GM12891 (cell line): ENCODE measurements at regions not wholly inside any gene's neighbourhood (a gene's known extent, or its start where the extent isn't known, plus 50 kb on each side); places are given as distances from the start of the nearest gene placed in this dataset.

Source experiments
- PAX5 ChIP-seq: IDR thresholded peaks from 2 replicates; pipeline ENCODE4 v1.6.1; 2011; ENCODE audit warnings: low read length, moderate library complexity, mild to moderate bottlenecking; ENCODE audit not compliant: insufficient read depth, severe bottlenecking
- POLR2A ChIP-seq: IDR thresholded peaks from 2 replicates; pipeline ENCODE4 v1.6.1; 2011; ENCODE audit warnings: low read depth, low read length, control low read depth
- POLR2AphosphoS5 ChIP-seq: IDR thresholded peaks from 2 replicates; pipeline ENCODE4 v1.6.1; 2011; ENCODE audit warnings: low read depth, low read length, control low read depth
- SPI1 ChIP-seq: IDR thresholded peaks from 2 replicates; pipeline ENCODE4 v1.6.1; 2011; ENCODE audit warnings: low read depth, low read length, control low read depth
- TAF1 ChIP-seq: IDR thresholded peaks from 2 replicates; pipeline ENCODE4 v1.6.1; 2011; ENCODE audit warnings: low read depth, low read length, control low read depth

DNA sequence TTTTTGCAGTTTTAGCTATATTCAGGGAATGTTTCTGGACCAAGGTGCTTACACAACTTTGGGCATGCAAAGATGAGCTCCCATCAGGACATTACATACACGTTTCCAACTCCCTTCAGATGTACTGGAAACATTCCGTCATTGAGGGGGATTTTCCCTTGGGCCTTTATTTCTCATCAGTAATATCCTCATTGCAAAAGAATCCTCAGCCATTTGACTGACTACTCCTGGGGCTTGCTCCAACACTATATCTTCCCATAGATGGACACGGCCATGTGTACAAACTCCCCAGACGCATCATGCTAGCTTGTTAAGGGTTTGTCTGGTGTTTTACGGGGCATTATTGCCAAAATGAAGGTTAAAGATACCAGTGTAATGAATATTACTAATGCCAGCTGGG lies 59.3 kb upstream of the NUP160 start:
- TF ChIP-seq POLR2AphosphoS5: no peak
- TF ChIP-seq SPI1: no peak
- TF ChIP-seq POLR2A: no peak
- TF ChIP-seq TAF1: no peak
- TF ChIP-seq PAX5: no peak
